ENCODE measurements at regions not wholly inside any gene's neighbourhood (a gene's known extent, or its start where the extent isn't known, plus 50 kb on each side); places are given as distances from the start of the nearest gene placed in this dataset.

GRCh38 chr13:60936281-60936680, 479.4 kb downstream of the PCDH20 start:
- DNase-seq = no peak
- Mint-ChIP-seq H3K9me3 (ENCODE audit: low read depth, unreplicated experiment) (no peaks in the 10 kb centered on the region), H3K4me1 (ENCODE audit: low read depth, unreplicated experiment) (no peaks in the 10 kb centered on the region), H3K27ac (ENCODE audit: unreplicated experiment) (no peak overlapping the region), H3K4me3 (ENCODE audit: low read depth, unreplicated experiment) (no peak overlapping the region), H3K36me3 (ENCODE audit: insufficient read depth, unreplicated experiment) (no peaks in the 10 kb centered on the region), H3K27me3 (ENCODE audit: unreplicated experiment) (no peaks in the 10 kb centered on the region)
- TF ChIP-seq, protein P1, sequence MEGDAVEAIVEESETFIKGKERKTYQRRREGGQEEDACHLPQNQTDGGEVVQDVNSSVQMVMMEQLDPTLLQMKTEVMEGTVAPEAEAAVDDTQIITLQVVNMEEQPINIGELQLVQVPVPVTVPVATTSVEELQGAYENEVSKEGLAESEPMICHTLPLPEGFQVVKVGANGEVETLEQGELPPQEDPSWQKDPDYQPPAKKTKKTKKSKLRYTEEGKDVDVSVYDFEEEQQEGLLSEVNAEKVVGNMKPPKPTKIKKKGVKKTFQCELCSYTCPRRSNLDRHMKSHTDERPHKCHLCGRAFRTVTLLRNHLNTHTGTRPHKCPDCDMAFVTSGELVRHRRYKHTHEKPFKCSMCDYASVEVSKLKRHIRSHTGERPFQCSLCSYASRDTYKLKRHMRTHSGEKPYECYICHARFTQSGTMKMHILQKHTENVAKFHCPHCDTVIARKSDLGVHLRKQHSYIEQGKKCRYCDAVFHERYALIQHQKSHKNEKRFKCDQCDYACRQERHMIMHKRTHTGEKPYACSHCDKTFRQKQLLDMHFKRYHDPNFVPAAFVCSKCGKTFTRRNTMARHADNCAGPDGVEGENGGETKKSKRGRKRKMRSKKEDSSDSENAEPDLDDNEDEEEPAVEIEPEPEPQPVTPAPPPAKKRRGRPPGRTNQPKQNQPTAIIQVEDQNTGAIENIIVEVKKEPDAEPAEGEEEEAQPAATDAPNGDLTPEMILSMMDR (IDR thresholded peaks at IDR 0.05; ENCODE audit: unreplicated experiment) = no peak
- BruUV-seq (replicated peaks) = no TSS peak
- intact Hi-C loops (cut with micrococcal nuclease; ENCODE audit: unreplicated experiment) = no loop called here
- CTCF ChIA-PET = no interaction called here

DNA sequence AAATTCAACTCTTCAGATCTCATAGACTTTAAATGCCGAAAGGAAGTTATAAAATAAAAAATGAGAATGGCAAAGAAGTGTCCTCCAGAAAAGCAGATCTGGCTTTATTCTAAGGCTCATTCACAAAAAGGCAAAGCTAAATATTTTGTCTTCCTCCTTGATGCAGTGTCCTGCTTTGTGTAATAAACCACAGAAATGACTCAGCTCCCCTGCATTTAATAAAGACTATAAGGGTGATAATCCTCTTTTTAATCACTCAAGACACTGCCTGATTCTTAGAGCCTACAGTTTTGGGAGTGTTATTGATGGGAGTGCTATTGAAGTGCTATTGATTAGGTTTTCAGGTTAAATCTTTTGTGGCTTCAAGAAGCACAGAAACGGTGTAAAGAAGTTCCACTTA, 482.0 kb downstream of the PCDH20 start:
- no peak overlapping the region for H3K4me3 Mint-ChIP-seq (ENCODE audit: low read depth, unreplicated experiment)
- CTCF ChIA-PET = no interaction called here

DNA sequence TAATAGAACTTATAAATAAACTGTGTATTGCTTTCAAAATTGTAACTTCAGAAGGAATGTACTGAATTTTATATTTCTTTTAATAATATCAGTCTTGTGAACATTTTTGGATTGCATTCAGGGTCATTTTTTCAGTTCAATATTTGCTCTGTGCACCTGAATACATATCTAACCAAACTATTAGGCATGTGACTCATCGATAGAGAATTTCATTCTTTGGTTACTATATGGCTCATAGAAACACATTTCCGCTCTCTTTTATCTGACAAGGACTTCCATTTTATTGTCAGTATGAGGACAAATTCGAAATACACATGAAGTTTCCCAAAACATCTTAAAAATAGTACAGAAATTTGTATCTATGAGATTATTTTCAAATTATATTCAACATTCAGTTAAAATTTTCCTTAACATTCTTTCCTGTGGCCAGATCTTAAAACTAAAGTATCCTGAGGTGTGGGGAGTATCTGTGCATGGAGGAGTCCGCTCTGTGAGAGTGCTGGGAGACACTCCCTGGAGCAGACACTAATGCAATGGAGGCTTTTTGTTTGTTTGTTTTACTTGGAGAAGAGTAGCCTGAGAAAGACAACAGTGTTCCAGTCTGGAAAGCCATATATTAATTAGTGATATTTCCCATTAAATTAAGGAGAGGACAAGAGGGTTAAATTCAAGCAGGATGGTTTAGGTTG, 483.6 kb downstream of the PCDH20 start:
- H3K9me3 Mint-ChIP-seq (ENCODE audit: low read depth, unreplicated experiment) = no peaks in the 10 kb centered on the region
- H3K36me3 Mint-ChIP-seq (ENCODE audit: insufficient read depth, unreplicated experiment) = no peaks in the 10 kb centered on the region
- DNase-seq = no peak
- H3K4me1 Mint-ChIP-seq (ENCODE audit: low read depth, unreplicated experiment) = no peaks in the 10 kb centered on the region
- TF ChIP-seq, protein P1 (IDR thresholded peaks at IDR 0.05; ENCODE audit: unreplicated experiment) = no peak
- H3K27ac Mint-ChIP-seq (ENCODE audit: unreplicated experiment) = no peak overlapping the region
- no peaks in the 10 kb centered on the region for H3K27me3 Mint-ChIP-seq (ENCODE audit: unreplicated experiment)
- intact Hi-C loops (cut with micrococcal nuclease; ENCODE audit: unreplicated experiment) = no loop called here
- CTCF ChIA-PET = no interaction called here
- H3K4me3 Mint-ChIP-seq (ENCODE audit: low read depth, unreplicated experiment) = no peak overlapping the region
- BruUV-seq (replicated peaks) = no TSS peak

More for the DNA sequence above, 482.0 kb downstream of the PCDH20 start:
- H3K27ac Mint-ChIP-seq (ENCODE audit: unreplicated experiment) = no peak overlapping the region
- TF ChIP-seq, protein P1 (IDR thresholded peaks at IDR 0.05; ENCODE audit: unreplicated experiment) = no peak
- H3K36me3 Mint-ChIP-seq (ENCODE audit: insufficient read depth, unreplicated experiment) = no peaks in the 10 kb centered on the region
- intact Hi-C loops (cut with micrococcal nuclease; ENCODE audit: unreplicated experiment) = no loop called here
- H3K9me3 Mint-ChIP-seq (ENCODE audit: low read depth, unreplicated experiment) = no peaks in the 10 kb centered on the region
- BruUV-seq (replicated peaks) = no TSS peak
- no peak for DNase-seq
- no peaks in the 10 kb centered on the region for H3K27me3 Mint-ChIP-seq (ENCODE audit: unreplicated experiment)
- H3K4me1 Mint-ChIP-seq (ENCODE audit: low read depth, unreplicated experiment) = no peaks in the 10 kb centered on the region

DNA sequence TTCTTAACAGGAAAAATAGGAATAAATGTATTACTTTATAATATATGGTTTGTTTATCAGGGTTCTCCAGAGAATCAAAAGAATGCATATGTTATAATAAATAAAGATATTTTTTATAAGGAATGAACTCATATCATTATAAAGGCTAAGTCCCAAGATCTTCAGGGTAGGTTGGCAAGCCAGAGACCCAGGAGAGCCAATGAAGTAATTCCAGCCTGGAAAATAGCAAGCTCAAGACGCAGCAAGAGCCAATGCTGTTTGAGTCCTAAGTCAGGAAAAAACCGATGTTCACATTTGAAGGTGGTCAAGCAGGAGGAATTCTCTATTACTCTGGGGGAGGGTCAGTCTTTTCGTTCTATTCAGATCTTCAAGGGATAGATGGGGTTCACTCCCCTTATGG, 490.0 kb downstream of the PCDH20 start:
- TF ChIP-seq, protein P1 (IDR thresholded peaks at IDR 0.05; ENCODE audit: unreplicated experiment) = no peak
- Mint-ChIP-seq H3K9me3 (ENCODE audit: low read depth, unreplicated experiment) (peaks cover 2% of the 10 kb centered on the region), H3K36me3 (ENCODE audit: insufficient read depth, unreplicated experiment) (no peaks in the 10 kb centered on the region), H3K4me3 (ENCODE audit: low read depth, unreplicated experiment) (no peak overlapping the region), H3K27ac (ENCODE audit: unreplicated experiment) (no peak overlapping the region), H3K4me1 (ENCODE audit: low read depth, unreplicated experiment) (no peaks in the 10 kb centered on the region), H3K27me3 (ENCODE audit: unreplicated experiment) (no peaks in the 10 kb centered on the region)
- DNase-seq = no peak
- BruUV-seq (replicated peaks) = no TSS peak
- intact Hi-C loops (cut with micrococcal nuclease; ENCODE audit: unreplicated experiment) = no loop called here
- CTCF ChIA-PET = no interaction called here

Measured in Calu3 (cell line).